CD4-positive, alpha-beta T cell treated with Interleukin-1 beta for 1 hour (primary cell): ENCODE measurements at regions not wholly inside any gene's neighbourhood (a gene's known extent, or its start where the extent isn't known, plus 50 kb on each side); places are given as distances from the start of the nearest gene placed in this dataset.
A peak's percentile ranks its signal among the peaks of the same experiment; 100 is the strongest.

Source experiments
- DNase-seq, 2 donors: peaks; one replicate each; pipeline ENCODE4 v3.0.0-alpha.2; 2020 to 2022

DNA sequence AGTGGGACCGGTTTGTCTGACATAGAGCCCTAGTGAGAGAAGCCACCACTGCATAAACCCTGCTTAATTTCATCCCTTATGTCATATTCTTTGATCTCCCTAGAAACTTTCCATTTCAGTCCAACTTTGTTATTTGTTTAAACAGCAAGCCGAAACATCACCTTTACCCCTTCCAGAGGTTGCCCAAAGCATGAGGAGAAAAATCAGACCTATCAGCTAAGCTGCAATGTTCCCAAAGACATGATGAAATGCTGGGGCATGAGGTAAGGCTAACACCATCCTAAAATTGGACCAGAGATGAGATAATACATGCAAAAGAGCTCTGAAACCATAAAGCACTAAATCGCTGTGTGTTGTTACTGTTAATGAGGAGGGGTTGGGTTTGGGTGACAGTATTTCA, 447.9 kb upstream of the ACVR2A start:
- no peak for DNase-seq

DNA sequence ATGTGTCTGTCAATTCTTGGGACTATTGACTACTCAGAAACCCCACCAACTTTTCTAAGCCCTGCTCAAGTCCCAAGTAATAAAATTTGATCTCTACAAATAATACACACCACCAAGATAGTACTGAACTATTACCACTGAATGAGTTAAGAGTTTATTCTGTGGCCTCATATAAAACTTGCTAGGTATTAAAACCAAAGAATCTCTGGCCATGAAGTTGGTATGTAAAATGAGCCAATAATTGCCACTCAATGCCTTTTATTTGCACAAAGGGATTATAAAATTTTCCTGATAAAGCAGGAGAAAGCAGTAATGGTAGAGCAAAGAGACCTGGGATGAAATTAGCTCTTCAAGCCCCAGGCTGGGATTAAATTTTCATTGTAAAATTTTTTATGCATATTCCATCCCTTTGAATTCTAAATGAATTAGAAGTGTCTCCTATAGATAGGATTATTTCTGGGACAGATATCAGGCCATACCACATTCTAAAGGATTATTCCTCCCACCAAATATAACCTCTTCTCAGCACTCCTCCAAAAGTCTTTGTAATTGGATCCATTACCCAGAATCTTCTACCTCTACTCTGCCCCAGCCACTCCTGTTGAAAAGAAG, 450.5 kb upstream of the ACVR2A start:
- DNase-seq: no peak

DNA sequence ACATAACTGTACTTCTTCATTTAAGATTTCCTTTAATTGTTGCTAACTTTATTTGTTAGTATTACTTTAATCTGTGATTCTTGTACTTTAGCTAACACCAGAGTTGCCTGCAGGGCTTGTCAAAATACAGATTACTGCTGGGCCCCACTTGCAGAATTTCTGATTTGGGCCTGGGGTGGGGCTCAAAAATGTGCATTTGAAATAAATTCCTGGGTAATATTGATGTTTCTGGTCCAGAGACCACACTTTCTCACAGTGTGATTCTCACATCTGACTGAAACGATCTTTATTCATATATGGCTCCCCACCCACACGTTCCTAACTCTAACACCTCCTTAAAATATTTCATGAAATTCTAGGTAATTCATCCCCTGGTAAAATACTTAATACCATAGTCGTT, 452.6 kb upstream of the ACVR2A start:
- no peak for DNase-seq

DNA sequence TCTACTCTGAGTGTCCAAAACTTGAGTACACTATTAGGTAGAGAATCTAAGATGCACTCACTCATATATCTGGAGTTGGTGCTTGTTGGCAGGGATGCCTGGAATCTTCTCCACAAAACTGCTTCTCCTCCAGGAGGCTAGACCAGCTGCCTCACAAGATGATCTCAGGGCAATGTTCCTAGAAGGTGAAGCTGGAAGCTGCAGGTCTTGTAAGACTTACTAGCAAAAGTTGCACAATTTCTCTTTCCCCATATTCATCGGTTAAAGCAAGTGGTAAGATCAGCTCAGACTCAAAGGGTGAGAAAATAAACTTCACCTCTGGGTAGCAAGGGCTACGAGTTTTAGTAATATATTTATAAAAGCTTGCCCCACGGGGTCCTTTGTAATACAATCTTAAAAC, 454.4 kb upstream of the ACVR2A start:
- no peak for DNase-seq

DNA sequence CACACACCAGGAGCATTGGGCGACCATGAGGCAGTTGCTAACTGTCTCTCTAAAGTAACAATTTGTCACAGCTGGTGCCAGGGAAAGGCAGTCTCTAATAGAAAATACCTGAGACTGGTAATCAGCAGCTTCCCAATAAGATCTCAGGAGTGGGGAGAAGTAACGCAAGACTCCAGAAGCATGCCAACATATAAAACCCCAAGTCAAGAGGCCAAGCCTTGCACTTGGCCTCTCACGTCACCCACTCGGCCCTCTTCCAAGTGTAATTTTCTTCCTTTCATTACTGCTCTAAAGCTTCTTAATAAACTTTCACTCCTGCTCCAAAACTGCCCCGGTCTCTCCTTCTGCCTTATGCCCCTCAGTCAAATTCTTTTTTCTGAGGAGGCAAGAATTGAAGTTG, 455.6 kb upstream of the ACVR2A start:
- DNase-seq: no peak

DNA sequence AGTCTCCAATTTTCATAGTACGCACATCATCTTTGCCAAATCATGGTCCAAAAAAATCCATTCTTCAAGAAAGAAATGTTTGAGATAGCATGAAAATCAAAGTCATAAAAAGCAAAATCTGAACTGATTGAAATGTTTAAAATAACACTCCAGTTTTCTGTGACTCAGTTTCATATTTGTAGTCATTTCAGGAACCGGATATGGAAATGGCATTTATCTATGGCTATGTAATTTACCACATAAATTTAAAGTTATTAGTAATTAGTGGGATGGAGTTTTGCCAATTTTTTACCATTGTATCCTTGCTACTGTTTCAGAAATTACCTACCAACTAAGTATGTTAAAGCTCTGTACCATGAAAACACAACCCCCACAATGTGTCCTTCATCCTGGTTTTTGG, 456.6 kb upstream of the ACVR2A start:
- DNase-seq: no peak

DNA sequence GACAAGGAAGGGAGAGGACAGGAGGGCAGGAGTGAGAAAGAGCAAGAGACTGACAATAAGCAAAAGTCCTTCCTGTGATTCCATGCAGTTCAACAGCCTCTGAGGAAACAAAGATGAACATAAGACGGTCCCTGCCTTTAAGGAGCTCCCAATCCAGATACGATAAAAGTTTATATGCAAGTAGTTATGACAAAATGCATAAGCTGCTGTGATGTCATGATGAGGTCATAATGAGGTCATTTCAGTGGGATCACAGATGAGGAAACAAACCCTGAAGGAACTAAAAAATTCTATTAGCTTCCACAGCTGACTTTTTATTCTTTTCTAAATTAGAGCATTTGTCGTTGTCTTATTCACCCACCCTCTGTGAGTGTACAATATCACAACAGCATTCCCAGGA, 458.5 kb upstream of the ACVR2A start:
- DNase-seq: no peak

DNA sequence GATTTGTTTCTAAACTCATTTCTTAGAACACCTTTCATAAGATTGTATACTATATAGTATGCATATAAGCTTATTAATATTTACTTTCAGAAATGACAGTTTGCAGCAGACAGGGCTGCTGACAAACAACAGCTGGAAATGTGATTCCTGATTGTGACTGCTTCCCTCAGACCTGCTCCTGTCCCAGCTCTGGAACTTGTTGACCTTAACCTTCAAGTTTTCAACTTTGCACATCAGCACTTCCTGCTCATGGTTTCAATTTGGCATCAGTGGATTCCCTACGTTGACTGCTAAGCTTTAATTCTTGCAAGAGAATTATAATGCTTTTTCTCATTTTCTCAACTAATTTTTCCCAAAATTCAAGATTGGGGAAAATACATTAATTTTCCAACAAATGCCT, 459.2 kb upstream of the ACVR2A start:
- DNase-seq: no peak

DNA sequence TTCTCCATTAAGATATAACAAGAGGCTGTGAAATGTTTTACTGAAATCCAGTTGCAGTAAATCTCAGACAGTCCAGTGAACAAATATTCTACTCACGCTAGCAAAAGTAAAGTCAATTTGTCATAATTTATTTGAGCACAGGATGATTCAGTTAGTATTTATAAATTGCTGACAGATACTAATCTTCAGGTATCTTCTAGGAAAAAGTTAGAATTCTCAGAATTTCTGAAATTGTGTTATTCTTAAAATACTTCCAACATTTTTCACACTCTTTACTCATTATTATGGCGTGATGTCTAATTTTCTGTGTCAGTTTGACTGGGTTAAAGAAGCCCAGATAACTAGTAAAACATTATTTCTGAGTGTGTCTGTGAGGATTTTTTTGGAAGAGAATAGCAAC, 460.2 kb upstream of the ACVR2A start:
- DNase-seq: no peak

DNA sequence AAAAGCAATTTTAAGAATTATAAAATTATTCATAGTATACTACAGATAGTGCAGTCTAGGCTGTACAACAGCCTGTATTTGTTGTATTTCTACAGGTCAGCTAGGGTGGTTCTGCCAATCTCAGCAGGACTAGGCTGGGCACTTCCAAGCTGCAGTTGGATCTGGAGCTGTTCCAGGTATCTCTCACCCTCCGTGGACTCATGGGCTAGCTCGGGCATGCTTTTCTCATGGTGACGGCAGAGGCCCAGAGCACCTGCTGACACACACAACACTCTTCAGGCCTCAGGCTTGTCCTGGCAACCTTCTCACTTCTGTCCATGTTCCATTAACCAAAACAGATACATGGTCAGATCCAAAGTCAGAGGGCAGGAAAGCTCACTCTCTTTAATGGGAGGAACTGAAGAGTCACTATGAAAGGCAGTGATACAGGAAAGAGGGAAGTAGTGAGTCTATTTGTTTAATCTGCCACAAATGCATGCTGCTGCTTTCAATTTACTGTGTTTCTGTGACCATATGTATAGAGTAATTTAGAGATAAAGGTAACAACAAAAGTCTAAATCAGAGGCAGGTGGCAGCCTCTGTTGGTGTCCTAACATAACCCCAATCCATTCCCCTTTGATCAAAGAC, 462.4 kb upstream of the ACVR2A start:
- no peak for DNase-seq

DNA sequence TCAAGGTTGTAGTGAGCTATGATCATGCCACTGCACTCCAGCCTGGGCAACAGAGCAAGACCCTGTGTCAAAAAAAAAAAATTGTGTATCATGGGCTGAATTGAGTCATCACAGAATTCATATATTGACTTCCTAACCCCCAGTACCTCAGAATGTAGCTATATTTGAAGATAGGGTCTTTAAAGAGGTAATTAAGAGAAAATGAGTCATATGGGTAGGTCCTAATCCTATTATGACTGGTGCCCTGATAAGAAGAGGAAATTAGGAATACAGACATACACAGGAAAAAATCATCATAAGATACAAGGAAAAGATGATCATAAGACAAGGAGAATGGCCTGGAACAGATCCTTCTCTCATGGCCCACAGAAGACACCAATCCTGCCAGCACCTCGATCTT, 466.4 kb upstream of the ACVR2A start:
- DNase-seq: no peak

DNA sequence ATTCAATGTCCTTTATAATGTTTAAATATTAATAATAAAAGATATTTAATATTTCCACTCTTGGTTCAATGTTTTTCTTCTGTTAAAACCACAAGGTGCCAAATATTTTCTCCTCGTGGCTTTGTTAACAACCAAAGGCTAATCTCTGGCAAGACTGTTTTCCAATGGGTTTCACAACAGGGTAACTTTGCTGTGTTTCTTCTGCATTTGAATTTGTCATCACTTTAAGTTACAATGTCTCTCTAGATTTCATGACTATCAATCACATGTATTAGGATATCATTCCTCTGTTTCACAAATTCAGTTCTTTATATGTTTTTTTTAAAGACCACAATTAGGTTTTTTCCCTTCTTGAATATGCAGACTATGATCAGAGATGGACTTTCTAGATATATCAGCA, 469.8 kb upstream of the ACVR2A start:
- DNase-seq: no peak

DNA sequence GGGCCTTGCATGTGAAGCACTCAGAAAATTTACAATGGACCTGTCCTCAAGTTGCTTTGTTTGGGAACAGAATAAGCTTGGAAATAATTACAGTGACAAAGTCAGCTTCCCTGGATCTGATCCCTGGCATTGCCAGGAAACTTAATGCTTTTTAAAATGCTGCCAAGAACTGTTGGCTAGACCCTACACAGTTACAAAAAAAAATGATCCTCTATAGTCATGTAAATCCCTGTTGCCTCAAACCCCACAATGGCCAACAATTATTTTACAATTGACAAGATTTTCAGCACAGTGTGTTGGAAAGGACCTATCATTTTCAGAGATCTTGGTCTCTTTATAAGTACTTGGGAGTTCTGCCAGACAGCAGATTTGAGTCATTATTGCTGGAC, 470.4 kb upstream of the ACVR2A start:
- no peak for DNase-seq

DNA sequence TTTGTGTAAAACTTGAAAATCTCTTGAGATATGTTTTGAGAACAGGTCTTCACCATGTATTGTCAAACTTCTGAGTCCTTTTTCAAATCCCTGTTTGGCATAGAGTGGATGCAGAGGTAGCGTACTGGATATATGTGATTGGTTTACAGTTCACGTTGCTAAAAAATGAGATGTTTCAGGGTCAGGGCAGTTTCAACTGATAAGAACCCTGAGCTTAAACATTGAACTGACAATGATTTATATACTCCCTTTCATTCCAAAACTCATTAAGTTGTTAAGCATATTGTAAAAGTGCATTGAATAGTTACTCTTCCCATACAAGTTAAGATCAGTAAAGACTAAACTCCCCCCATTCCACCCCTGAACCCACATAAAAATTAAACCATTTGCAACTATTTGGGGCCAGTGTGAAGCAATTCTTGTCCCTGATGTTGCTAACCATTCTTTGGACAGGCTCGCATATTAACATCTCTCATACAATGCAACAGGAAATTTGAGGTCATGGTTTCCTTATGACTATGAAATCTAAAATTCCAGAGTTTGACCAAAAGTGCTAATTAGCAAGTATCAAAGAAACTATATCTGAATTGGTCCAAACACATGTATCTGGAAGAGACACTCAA, 470.9 kb upstream of the ACVR2A start:
- DNase-seq: no peak

DNA sequence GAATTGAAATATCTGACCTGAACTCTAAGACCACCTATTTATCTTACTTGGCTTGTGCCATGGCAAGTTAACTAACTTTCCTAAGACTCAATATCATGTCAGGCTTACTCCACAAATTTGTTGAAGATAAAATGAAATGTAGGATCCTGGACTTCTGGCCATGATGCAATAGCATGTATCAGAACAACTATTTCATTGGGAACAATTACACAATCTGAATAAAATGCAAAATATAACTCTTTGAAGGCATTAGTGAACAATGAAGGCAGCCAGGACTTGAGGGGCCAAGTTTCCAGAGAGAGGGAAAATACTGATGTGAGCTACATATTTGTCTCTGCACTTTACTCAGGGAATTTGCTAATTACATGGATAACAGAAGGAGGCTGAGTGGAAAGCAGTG, 476.5 kb upstream of the ACVR2A start:
- DNase-seq: no peak

DNA sequence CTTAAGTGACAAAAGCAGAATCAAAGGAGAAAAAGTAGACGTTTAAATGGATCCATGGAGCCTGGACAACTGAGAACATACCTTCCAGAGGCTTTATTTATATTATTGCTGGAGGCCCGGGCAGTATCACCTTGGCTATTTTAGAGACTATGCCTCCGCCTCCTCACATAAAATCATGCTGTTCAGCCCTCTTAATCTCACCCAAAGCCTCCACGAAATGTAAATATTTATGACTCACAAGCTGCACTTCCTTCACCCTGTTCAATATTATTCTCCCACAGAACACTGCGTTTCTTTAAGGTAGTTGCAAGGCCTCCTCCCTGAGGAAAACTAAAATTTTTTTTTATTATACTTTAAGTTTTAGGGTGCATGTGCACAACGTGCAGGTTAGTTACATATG, 478.6 kb upstream of the ACVR2A start:
- no peak for DNase-seq

DNA sequence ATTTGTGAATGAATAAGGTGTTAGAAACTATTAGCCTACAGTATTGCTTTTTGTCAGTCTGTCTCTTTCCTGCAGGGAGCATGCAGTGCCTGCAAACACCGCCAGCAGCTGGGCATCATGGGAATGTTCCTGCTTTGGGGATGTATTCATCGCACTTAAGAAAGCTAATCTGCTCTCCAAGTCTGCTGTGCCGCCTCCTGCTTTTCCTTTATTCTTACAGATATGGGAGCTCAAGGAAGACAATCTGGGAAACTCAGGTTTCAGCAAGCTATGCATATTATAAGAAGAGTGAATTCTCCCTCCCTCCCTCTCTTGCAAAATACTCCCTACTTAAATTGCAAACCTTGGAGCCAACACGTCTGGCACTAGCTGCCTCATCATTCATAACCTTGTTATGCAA, 479.2 kb upstream of the ACVR2A start:
- no peak for DNase-seq

DNA sequence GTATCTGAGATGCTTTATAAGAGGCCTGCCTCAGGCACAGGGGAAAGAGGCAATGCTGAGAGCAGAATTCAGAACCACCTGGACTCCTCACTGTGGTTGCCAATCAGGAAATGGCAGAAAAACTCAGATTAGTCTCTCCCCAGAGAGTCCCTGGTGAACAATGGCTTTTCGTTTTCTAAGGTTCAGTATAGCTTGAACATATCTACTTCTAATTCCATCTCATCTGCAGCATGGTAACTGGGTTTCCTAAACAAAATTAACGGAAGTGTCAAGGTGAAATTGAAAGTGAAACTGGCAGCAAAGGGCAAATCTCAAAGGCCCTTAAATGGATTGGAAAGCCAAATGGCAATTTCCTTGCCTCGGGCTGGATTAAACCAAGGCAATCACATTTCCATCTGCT, 480.2 kb upstream of the ACVR2A start:
- DNase-seq: peak in 1 of 2 donors; percentile 27

DNA sequence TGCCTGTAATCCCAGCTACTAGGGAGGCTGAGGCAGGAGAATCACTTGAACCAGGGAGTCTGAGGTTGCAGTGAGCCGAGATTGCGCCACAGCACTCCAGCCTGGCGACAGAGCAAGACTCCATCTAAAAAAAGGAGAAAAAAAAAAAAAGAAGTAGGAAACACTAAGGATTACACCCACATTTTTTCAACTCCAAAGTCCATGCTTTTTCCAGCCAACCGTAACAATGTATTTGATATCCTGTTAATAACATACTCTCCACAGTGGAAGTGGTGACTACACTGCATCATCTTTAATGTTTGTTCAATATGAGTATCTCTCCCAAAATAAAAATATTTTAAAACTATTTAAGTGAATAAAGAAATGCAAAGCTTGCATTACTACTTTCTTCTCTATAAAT, 481.6 kb upstream of the ACVR2A start:
- DNase-seq: no peak

DNA sequence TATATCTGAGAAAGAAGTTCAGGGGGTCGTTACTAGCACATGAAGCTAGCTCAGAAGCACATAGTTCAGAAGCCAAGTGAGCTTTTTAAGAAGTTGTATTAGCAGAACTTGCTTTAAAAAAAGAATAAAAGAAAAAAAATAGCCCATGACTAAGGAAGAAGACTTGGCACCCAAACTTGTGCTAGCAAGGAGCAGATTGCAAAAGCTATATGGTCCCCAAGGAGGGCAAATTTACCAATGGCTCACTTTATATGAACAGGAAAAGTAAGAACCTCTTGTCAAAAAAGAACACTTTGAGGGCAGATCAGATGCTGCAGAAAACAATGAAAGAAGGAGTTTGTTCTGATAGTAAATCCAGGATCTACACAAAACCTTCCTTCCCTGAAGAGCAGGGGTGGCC, 486.5 kb upstream of the ACVR2A start:
- DNase-seq: no peak

DNA sequence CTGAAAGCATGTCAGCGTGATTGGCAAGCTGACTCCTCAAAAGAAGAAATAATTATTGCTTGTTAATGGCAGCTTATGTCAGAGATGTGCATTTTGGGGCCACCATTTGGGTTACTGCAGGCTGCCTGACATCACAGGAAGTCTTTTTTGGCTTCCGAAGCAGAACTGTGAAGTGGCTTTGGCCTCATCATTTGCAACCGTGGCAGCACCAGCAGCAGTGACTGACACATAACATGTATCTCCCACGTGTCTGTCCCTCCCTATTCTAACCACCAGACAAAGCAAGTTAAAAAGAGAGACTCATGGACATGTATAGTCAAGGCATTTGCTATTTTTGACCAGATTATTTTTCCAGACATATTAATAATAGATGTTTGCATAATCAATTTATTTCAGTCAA, 488.7 kb upstream of the ACVR2A start:
- peak; percentile 3 for DNase-seq

DNA sequence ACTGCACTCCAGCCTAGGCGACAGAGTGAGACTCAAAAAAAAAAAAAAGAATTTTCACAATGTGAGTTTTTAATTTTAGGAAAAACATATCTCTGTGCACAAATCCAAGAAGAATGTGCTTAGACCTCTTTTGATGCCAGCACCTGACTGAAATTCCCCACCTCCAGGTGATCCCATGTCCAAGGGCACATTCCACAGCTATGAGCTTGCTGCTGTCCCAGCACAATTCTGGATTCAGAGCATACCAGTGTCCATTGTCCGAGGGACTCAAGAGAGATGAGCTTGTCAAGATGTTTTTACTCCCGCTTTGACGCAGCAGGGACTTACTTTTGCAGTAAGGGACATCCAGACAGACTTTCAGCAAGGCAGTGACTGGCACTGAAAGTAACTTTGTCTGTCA, 489.1 kb upstream of the ACVR2A start:
- no peak for DNase-seq

DNA sequence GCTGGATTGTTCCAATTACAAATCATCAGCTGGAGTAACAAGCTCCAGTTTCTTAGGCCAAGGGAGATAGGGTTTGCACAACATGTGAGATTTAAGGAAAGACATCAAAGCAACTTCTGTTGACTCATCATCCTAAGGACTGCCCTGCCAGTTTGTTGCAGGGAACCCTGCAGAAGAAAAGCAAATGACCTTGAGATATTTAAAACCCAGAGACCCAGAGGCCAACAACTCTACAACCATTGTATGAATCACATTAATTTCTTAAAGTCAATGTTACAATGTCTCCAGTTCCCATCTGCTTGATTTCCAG, 491.8 kb upstream of the ACVR2A start:
- DNase-seq: no peak

DNA sequence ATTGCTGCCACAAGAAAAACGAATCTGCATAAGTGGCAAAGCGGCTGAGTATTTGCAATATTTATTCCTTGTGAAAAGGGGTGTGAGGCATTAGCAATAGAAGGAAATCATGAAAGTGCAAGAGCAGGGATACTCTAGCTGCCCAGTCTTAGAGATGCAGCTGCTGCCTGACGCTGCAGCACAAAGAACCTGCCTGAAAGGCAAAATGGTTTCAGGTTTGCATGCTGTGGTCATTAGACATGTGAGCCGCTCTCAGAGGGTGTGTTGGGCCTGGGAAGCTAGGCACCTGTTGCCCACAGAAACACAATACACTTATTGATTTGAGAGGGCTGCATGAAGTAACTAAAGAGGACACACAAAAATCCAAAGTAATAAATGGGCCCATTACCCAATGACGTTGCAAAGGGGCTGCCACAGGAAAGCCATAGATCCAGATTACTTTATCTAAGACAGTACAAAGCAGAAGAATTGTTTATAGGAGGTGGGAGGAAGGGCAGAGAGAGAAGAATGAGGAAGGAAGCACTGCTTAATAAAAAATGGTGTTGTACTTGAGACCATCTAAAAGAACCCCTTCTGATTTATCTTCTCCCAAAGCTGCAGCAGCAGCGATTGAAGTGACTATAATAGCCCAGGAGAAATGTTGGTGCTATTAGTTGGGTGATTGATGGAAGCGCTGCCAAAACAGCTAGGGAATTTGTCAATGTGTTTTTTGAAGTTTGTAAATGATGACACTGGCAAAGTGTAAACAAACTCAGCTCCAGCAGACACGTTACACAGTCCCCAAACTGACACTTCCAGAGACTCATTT, 492.4 kb upstream of the ACVR2A start:
- DNase-seq: no peak
